SK-N-SH treated with all-trans-retinoic acid at 6 μM for 48 hours (cell line): ENCODE measurements at regions not wholly inside any gene's neighbourhood (a gene's known extent, or its start where the extent isn't known, plus 50 kb on each side); places are given as distances from the start of the nearest gene placed in this dataset.

Experiments
- ATAC-seq: fragments of 200-7000 bp; cut with Tn5 transposase; 3 replicates; pipeline ENCODE4 v1.9.1; 2020; ENCODE audit warnings: mild to moderate bottlenecking, moderate library complexity
- ARNTL ChIP-seq: fragments of 450-650 bp; formaldehyde crosslinking; IDR thresholded peaks from 2 replicates; pipeline ENCODE4 v1.5.0; 2020; ENCODE audit warnings: low read depth, mild to moderate bottlenecking, moderate library complexity, borderline replicate concordance
- BACH2 ChIP-seq: fragments of 250-450 bp; sonication (Bioruptor Pico); IDR thresholded peaks from 2 replicates; pipeline ENCODE4 v1.9.0; 2021; ENCODE audit warnings: mild to moderate bottlenecking, borderline replicate concordance
- CREB5 ChIP-seq: fragments of 250-450 bp; sonication (Bioruptor Pico); IDR thresholded peaks from 2 replicates; pipeline ENCODE4 v1.5.1; 2020; ENCODE audit warnings: low read depth, mild to moderate bottlenecking, moderate library complexity
- CSDC2 ChIP-seq: fragments of 250-450 bp; sonication (Bioruptor Pico); IDR thresholded peaks from 2 replicates; pipeline ENCODE4 v1.5.0; 2020; ENCODE audit warnings: mild to moderate bottlenecking, moderate library complexity
- ESRRG ChIP-seq: fragments of 250-450 bp; sonication (Bioruptor Pico); IDR thresholded peaks from 2 replicates; pipeline ENCODE4 v1.6.1; 2021; ENCODE audit warnings: mild to moderate bottlenecking
- GLIS3 ChIP-seq: fragments of 250-450 bp; sonication (Bioruptor Pico); IDR thresholded peaks from 2 replicates; pipeline ENCODE4 v1.5.0; 2020; ENCODE audit warnings: mild to moderate bottlenecking, moderate library complexity
- ISL1 ChIP-seq: fragments of 250-450 bp; sonication (Bioruptor Pico); IDR thresholded peaks from 2 replicates; pipeline ENCODE4 v2.1.2; 2022; ENCODE audit warnings: mild to moderate bottlenecking, moderate library complexity
- OSR1 ChIP-seq: fragments of 250-450 bp; sonication (Bioruptor Pico); IDR thresholded peaks from 2 replicates; pipeline ENCODE4 v1.8.0; 2022; ENCODE audit warnings: moderate library complexity, mild to moderate bottlenecking, inconsistent platforms
- PPARA ChIP-seq: fragments of 250-450 bp; sonication (Bioruptor Pico); IDR thresholded peaks from 2 replicates; pipeline ENCODE4 v1.5.0; 2020; ENCODE audit warnings: mild to moderate bottlenecking, borderline replicate concordance
- SNAI2 ChIP-seq: fragments of 250-450 bp; sonication (Bioruptor Pico); IDR thresholded peaks from 2 replicates; pipeline ENCODE4 v1.5.0; 2020; ENCODE audit warnings: mild to moderate bottlenecking, moderate library complexity
- TOX ChIP-seq: fragments of 250-450 bp; sonication (Bioruptor Pico); IDR thresholded peaks from 2 replicates; pipeline ENCODE4 v1.8.0; 2021; ENCODE audit warnings: mild to moderate bottlenecking, moderate library complexity, borderline replicate concordance
- ZFP3 ChIP-seq: fragments of 250-450 bp; sonication (Bioruptor Pico); IDR thresholded peaks from 2 replicates; pipeline ENCODE4 v1.5.0; 2020; ENCODE audit warnings: mild to moderate bottlenecking, moderate library complexity
- ZFP30 ChIP-seq: fragments of 450-650 bp; formaldehyde crosslinking; IDR thresholded peaks from 2 replicates; pipeline ENCODE4 v1.5.0; 2022; ENCODE audit warnings: mild to moderate bottlenecking, moderate library complexity
- ZNF565 ChIP-seq: fragments of 450-650 bp; formaldehyde crosslinking; conservative IDR thresholded peaks from 2 replicates; pipeline ENCODE4 v1.5.0; 2020; ENCODE audit warnings: low read depth, mild to moderate bottlenecking, moderate library complexity
- ZNF70 ChIP-seq: fragments of 450-650 bp; formaldehyde crosslinking; IDR thresholded peaks from 2 replicates; pipeline ENCODE4 v1.5.0; 2020; ENCODE audit warnings: mild to moderate bottlenecking, moderate library complexity
- ZNF8 ChIP-seq: fragments of 450-650 bp; formaldehyde crosslinking; IDR thresholded peaks from 2 replicates; pipeline ENCODE4 v1.5.0; 2020; ENCODE audit warnings: mild to moderate bottlenecking, moderate library complexity
- TF ChIP-seq, protein P1 (sequence below): fragments of 250-450 bp; sonication (Bioruptor Pico); IDR thresholded peaks from 2 replicates; pipeline ENCODE4 v1.8.0; 2021; ENCODE audit warnings: low read depth, mild to moderate bottlenecking, moderate library complexity, borderline replicate concordance
- TF ChIP-seq, protein P2 (sequence below): fragments of 250-450 bp; sonication (Bioruptor Pico); IDR thresholded peaks from 2 replicates; pipeline ENCODE4 v1.5.0; 2020; ENCODE audit warnings: mild to moderate bottlenecking, moderate library complexity

DNA sequence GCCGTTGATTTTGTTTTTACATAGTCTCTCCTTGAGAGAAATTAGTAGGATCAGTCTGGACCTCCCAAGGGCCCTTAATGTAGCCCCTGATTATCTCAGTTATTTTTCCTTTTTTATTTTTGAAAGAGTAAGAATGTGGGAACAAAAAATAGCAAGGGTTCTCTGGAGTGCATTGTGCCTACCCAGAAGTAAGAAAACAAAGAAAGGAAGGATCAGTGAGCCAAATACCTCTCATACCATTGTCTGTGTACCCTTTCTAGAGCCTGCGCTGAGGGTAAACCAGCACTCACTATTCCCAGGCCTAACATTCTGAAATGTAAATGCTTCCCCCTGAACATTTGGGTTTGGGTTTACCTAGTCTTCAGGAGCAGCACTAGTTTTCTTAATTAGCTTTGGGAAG, 213.0 kb upstream of the TARS1 start:
- no peak for TF ChIP-seq ESRRG (CRISPR knock-in tag)
- no peak for TF ChIP-seq TOX (CRISPR knock-in tag)
- TF ChIP-seq PPARA (CRISPR knock-in tag): no peak
- no peak for TF ChIP-seq ZNF70 (CRISPR knock-in tag)
- no peak for TF ChIP-seq ZNF565 (CRISPR knock-in tag)
- no peak for TF ChIP-seq OSR1 (CRISPR knock-in tag)
- no peak for TF ChIP-seq SNAI2 (CRISPR knock-in tag)
- TF ChIP-seq CREB5 (CRISPR knock-in tag): no peak
- no peak for TF ChIP-seq ISL1 (CRISPR knock-in tag)
- TF ChIP-seq ZFP3 (CRISPR knock-in tag): no peak
- TF ChIP-seq BACH2 (CRISPR knock-in tag): no peak
- TF ChIP-seq, protein P1, sequence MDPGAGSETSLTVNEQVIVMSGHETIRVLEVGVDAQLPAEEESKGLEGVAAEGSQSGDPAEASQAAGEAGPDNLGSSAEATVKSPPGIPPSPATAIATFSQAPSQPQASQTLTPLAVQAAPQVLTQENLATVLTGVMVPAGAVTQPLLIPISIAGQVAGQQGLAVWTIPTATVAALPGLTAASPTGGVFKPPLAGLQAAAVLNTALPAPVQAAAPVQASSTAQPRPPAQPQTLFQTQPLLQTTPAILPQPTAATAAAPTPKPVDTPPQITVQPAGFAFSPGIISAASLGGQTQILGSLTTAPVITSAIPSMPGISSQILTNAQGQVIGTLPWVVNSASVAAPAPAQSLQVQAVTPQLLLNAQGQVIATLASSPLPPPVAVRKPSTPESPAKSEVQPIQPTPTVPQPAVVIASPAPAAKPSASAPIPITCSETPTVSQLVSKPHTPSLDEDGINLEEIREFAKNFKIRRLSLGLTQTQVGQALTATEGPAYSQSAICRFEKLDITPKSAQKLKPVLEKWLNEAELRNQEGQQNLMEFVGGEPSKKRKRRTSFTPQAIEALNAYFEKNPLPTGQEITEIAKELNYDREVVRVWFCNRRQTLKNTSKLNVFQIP (CRISPR knock-in tag): no peak
- TF ChIP-seq GLIS3: no peak
- TF ChIP-seq ZNF8 (CRISPR knock-in tag): no peak
- no peak for TF ChIP-seq ZFP30

DNA sequence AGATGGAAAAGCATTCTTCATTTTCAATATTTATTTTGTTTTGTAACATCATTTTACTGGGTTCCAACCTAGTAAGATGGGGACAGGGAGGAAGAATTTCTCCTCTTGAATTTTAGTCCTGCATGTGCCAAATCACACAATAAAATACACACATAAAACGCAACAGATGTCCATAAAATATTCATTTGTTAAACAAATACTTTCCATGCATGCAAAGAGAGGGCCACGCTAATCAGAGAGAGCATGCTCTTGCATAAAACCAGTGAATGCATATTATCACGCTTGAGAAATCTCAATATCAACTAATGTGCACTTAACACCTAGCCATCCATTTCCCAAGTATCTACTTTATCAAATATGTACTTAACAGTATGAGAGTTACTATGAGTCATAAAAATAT, 212.6 kb upstream of the TARS1 start:
- no peak for ATAC-seq
- TF ChIP-seq, protein P2, sequence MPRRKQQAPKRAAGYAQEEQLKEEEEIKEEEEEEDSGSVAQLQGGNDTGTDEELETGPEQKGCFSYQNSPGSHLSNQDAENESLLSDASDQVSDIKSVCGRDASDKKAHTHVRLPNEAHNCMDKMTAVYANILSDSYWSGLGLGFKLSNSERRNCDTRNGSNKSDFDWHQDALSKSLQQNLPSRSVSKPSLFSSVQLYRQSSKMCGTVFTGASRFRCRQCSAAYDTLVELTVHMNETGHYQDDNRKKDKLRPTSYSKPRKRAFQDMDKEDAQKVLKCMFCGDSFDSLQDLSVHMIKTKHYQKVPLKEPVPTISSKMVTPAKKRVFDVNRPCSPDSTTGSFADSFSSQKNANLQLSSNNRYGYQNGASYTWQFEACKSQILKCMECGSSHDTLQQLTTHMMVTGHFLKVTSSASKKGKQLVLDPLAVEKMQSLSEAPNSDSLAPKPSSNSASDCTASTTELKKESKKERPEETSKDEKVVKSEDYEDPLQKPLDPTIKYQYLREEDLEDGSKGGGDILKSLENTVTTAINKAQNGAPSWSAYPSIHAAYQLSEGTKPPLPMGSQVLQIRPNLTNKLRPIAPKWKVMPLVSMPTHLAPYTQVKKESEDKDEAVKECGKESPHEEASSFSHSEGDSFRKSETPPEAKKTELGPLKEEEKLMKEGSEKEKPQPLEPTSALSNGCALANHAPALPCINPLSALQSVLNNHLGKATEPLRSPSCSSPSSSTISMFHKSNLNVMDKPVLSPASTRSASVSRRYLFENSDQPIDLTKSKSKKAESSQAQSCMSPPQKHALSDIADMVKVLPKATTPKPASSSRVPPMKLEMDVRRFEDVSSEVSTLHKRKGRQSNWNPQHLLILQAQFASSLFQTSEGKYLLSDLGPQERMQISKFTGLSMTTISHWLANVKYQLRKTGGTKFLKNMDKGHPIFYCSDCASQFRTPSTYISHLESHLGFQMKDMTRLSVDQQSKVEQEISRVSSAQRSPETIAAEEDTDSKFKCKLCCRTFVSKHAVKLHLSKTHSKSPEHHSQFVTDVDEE (CRISPR knock-in tag): no peak
- TF ChIP-seq OSR1 (CRISPR knock-in tag) (no peak), BACH2 (CRISPR knock-in tag) (no peak)

More for the DNA sequence above, 213.0 kb upstream of the TARS1 start:
- ATAC-seq: no peak

DNA sequence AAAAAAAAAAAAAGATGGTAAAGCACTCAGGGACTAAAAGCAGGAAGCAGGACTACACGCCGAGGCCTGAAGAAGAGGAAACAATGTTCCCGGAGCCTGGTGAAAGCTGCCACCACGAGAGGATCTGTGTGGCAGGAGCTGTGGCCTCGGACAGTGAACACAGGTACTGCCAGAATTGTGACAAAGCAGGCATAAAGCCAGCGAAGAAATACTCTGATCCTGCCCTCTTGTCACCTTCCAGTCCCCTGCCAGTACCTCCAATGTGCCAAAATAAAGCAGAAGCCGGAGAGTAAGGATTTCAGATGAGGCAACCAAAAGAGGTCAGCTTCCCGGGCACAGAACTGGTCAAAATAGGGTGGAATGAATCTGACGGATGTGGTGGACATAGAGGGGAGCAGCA, 211.5 kb upstream of the TARS1 start:
- TF ChIP-seq ARNTL: no peak
- TF ChIP-seq CREB5 (CRISPR knock-in tag): no peak
- no peak for TF ChIP-seq ZFP3 (CRISPR knock-in tag)
- no peak for TF ChIP-seq BACH2 (CRISPR knock-in tag)
- TF ChIP-seq, protein P2 (CRISPR knock-in tag): no peak
- ATAC-seq: no peak

DNA sequence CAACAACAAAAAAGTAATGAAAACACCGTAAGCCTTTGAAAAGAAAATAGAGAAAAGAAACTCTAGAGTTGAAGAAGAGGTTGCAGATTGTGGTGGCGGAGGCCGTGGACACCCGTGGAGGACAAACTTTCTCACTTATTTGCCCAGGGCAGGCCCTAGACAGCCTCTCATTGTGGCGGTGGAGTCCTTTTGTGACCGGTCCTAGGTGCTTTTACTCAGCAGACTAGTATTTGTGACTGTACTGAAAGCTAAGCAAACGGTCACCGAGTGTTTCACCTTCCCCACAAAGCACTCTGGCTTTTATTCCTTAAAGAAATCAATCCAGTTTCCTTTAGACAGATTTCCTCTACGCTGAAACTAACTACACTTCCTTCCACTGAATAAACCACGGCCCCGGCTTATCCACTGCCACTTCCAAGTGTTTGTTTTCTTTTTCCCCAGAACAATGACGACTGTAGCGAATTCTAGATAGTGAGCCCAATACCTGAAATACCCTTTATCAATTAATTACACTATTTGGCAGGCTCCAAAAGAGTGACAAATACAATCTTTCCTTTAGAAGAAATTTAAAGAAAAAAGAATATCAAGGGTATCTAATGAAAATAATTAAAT, 210.2 kb upstream of the TARS1 start:
- no peak for ATAC-seq
- no peak for TF ChIP-seq CSDC2 (CRISPR knock-in tag)
- TF ChIP-seq, all 23 proteins: peak for 0
